22Rv1 (cell line): ENCODE measurements at regions not wholly inside any gene's neighbourhood (a gene's known extent, or its start where the extent isn't known, plus 50 kb on each side); places are given as distances from the start of the nearest gene placed in this dataset.

Experiments used
- H3K27ac ChIP-seq: fragments of 450-650 bp; 2 replicates; pipeline ENCODE4 v1.5.1; 2017
- ZFX ChIP-seq: fragments of 450-650 bp; IDR thresholded peaks from 2 replicates; pipeline ENCODE4 v1.6.1; 2017; ENCODE audit warnings: antibody characterized with exemption, borderline replicate concordance
- TF ChIP-seq, protein P1 (sequence below): fragments of 450-650 bp; IDR thresholded peaks from 2 replicates; pipeline ENCODE4 v1.5.1; 2017; ENCODE audit warnings: mild to moderate bottlenecking

DNA sequence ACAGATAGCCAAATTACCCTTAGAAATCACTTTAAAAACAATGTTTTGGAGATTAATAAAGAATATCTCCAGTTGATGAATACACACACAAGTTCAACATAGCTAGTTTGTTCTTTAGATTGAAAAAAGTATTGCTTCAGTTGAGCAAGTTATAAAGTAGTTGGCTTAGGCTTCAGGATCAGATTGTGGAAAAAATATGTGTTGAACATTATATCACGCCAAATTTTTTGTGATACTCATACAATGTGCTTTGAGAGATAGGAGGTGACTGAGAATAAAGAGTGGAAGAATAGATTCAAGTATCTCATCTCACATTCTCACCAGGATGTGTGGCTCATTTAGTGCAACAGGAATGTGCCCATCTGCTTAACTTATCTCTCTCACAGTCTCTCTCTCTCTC is 553.3 kb downstream of the HTR7 start:
- no peak overlapping the region for H3K27ac ChIP-seq
- no peak for TF ChIP-seq ZFX
- TF ChIP-seq, protein P1, sequence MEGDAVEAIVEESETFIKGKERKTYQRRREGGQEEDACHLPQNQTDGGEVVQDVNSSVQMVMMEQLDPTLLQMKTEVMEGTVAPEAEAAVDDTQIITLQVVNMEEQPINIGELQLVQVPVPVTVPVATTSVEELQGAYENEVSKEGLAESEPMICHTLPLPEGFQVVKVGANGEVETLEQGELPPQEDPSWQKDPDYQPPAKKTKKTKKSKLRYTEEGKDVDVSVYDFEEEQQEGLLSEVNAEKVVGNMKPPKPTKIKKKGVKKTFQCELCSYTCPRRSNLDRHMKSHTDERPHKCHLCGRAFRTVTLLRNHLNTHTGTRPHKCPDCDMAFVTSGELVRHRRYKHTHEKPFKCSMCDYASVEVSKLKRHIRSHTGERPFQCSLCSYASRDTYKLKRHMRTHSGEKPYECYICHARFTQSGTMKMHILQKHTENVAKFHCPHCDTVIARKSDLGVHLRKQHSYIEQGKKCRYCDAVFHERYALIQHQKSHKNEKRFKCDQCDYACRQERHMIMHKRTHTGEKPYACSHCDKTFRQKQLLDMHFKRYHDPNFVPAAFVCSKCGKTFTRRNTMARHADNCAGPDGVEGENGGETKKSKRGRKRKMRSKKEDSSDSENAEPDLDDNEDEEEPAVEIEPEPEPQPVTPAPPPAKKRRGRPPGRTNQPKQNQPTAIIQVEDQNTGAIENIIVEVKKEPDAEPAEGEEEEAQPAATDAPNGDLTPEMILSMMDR = no peak

DNA sequence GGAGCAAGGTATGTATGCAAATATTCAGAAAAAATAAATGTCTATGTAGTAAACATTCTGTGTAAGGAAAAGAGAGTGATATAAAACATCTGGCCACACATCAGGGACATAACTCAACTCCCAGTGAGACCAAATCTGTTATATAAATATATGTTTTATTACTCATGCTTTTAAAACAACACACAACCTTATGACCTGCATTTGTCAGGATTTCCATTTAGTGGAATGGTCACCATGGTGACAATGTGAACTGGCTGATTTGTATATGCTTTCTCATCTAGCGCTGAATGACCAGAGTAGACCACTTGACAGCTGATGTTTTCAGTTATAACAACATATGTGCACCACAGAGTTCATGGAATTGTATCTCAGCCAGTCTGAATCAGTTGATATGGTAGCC is 551.7 kb downstream of the HTR7 start:
- no peak overlapping the region for H3K27ac ChIP-seq
- no peak for TF ChIP-seq ZFX
- TF ChIP-seq, protein P1 = no peak

- no peak overlapping the region for H3K27ac ChIP-seq
- TF ChIP-seq, protein P1 = no peak
- no peak for TF ChIP-seq ZFX
These were observed 549.6 kb downstream of the HTR7 start for GRCh38 chr10:90308223-90308622.

DNA sequence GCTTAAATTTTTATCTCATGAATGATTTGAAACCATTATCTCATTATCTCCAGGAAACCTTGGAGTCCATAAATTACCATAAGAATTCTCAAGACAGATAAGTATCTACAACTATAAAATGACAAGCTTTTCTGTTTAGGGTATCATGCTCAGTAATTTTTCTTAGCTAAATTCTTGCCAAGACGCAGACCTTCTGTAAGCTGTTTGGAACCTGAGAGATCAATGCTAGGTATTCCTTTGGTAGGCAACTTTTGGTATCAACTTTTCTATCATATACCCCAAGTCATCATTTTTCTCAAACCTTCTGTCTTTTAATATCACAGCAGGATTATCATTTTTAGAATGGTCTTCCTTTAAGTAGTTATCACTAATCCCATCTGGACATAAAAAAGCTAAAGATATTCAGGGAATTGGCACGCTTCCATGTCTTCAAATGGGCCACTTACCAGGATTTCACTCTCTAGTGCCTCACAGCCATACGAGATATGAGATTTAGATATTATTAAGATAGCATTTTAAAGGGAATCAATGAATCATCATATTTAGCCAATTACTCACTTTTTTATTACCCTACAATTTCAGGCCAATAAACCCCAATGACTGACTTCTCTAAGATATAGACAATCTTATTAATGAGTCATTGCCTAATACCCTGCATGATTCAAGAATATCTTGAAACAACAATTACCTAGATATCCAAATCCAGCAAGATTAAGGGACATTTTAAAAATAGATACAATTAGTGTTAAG is 544.1 kb downstream of the HTR7 start:
- no peak for TF ChIP-seq ZFX
- TF ChIP-seq, protein P1 = no peak
- no peak overlapping the region for H3K27ac ChIP-seq

DNA sequence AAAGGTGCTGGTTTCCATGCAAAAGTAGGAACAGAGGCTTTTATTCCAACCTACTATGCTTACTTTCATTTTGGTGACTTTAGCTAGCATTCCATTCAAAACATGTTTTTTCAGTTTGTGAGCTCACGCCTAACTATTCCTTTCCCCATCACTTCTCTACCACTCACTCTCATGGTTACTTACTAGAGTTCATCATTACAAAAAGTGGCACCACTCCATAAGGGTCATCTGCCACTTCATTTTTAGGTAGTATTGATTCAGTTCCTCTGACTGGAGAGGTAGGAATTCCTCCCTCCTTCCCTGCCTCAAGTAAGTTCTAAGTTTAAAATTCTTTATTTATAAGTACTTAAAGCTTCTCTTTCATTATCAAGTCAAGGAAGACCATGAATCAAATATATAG is 543.1 kb downstream of the HTR7 start:
- TF ChIP-seq ZFX = no peak
- TF ChIP-seq, protein P1 = no peak
- H3K27ac ChIP-seq = no peak overlapping the region

- no peak for TF ChIP-seq ZFX
- TF ChIP-seq, protein P1 = no peak
- H3K27ac ChIP-seq = no peak overlapping the region
These were observed 540.7 kb downstream of the HTR7 start for GRCh38 chr10:90317172-90317571.

- TF ChIP-seq ZFX = no peak
- TF ChIP-seq, protein P1 = no peak
- no peak overlapping the region for H3K27ac ChIP-seq
These were observed 539.2 kb downstream of the HTR7 start for GRCh38 chr10:90318659-90319058.
